GM19463 (cell line): ENCODE measurements at regions not wholly inside any gene's neighbourhood (a gene's known extent, or its start where the extent isn't known, plus 50 kb on each side); places are given as distances from the start of the nearest gene placed in this dataset.

Source experiments
- ATAC-seq: cut with Tn5 transposase; IDR thresholded peaks from one replicate; pipeline ENCODE4 v1.9.1; 2021; ENCODE audit warnings: mild to moderate bottlenecking, moderate library complexity; ENCODE audit not compliant: unreplicated experiment

- no peak for ATAC-seq
Observed at GRCh38 chr2:139850254-139850890, 1070.2 kb upstream of the NXPH2 start.

GRCh38 chr2:139836769-139837168, 1056.6 kb upstream of the NXPH2 start:
- ATAC-seq = no peak

- no peak for ATAC-seq
Observed at GRCh38 chr2:139835101-139835500, 1054.9 kb upstream of the NXPH2 start.

GRCh38 chr2:139828011-139828410, 1047.8 kb upstream of the NXPH2 start:
- ATAC-seq = no peak

- ATAC-seq = no peak
Observed at GRCh38 chr2:139825726-139826125, 1045.5 kb upstream of the NXPH2 start.

GRCh38 chr2:139819273-139819796, 1039.1 kb upstream of the NXPH2 start:
- no peak for ATAC-seq

GRCh38 chr2:139814458-139814857, 1034.3 kb upstream of the NXPH2 start:
- ATAC-seq = no peak

GRCh38 chr2:139813340-139813739, 1033.2 kb upstream of the NXPH2 start:
- ATAC-seq = no peak

- ATAC-seq = no peak
Observed at GRCh38 chr2:139805441-139805840, 1025.3 kb upstream of the NXPH2 start.

- no peak for ATAC-seq
Observed at GRCh38 chr2:139798391-139798790, 1018.2 kb upstream of the NXPH2 start.

- ATAC-seq = no peak
Observed at GRCh38 chr2:139790807-139791752, 1010.9 kb upstream of the NXPH2 start.

- ATAC-seq = no peak
Observed at GRCh38 chr2:139790136-139790535, 1009.9 kb upstream of the NXPH2 start.

GRCh38 chr2:139778732-139779131, 998.5 kb upstream of the NXPH2 start:
- ATAC-seq = no peak

- no peak for ATAC-seq
Observed at GRCh38 chr2:139773720-139774277, 993.6 kb upstream of the NXPH2 start.

GRCh38 chr2:139769633-139770032, 989.4 kb upstream of the NXPH2 start:
- ATAC-seq = no peak

GRCh38 chr2:139763705-139764104, 983.5 kb upstream of the NXPH2 start:
- no peak for ATAC-seq

- ATAC-seq = no peak
Observed at GRCh38 chr2:139759000-139759505, 978.9 kb upstream of the NXPH2 start.

GRCh38 chr2:139746901-139747300, 966.7 kb upstream of the NXPH2 start:
- no peak for ATAC-seq

GRCh38 chr2:139744273-139744672, 964.1 kb upstream of the NXPH2 start:
- no peak for ATAC-seq

- ATAC-seq = no peak
Observed at GRCh38 chr2:139742216-139743172, 962.3 kb upstream of the NXPH2 start.
